Thoracic aorta (tissue), 2 donors: ENCODE measurements at regions not wholly inside any gene's neighbourhood (a gene's known extent, or its start where the extent isn't known, plus 50 kb on each side); places are given as distances from the start of the nearest gene placed in this dataset.

ENCODE experiments used
- ATAC-seq: fragments of 150-250 bp; one replicate; pipeline ENCODE4 v1.8.0; 2017; ENCODE audit warnings: low read depth; ENCODE audit not compliant: insufficient number of reproducible peaks, low FRiP score
- DNase-seq: peaks from one replicate; pipeline ENCODE4 v3.0.0-alpha.2; 2020; ENCODE audit warnings: low spot score
- H3K27ac ChIP-seq, 2 donors: fragments of 200-600 bp; sonication (generic); 1 replicate in 1 of 2; 2 replicates in 1 of 2; pipeline ENCODE4 v1.5.1; 2016; ENCODE audit warnings: mild to moderate bottlenecking in 2 of 2, moderate library complexity in 2 of 2
- H3K27me3 ChIP-seq: fragments of 200-600 bp; sonication (generic); replicated peaks from 2 replicates; pipeline ENCODE4 v1.6.0; 2016; ENCODE audit warnings: mild to moderate bottlenecking; ENCODE audit not compliant: insufficient read depth
- H3K36me3 ChIP-seq: fragments of 200-600 bp; sonication (generic); one replicate; pipeline ENCODE4 v1.5.1; 2016
- H3K4me1 ChIP-seq, 2 donors: fragments of 200-600 bp; sonication (generic); 1 replicate in 1 of 2; 2 replicates in 1 of 2; pipeline versions ENCODE4 v1.5.1 to v1.6.0; 2016; ENCODE audit warnings: low read depth in 2 of 2, mild to moderate bottlenecking in 1 of 2; ENCODE audit not compliant: control insufficient read depth in 1 of 2
- H3K4me3 ChIP-seq: fragments of 200-600 bp; sonication (generic); 2 replicates; pipeline ENCODE4 v1.5.1; 2016; ENCODE audit warnings: mild to moderate bottlenecking
- H3K9me3 ChIP-seq: fragments of 200-600 bp; sonication (generic); 2 replicates; pipeline ENCODE4 v1.5.1; 2016
- CTCF ChIP-seq: fragments of 200-600 bp; sonication (generic); IDR thresholded peaks from one replicate; pipeline ENCODE4 v1.5.1; 2019; ENCODE audit warnings: antibody characterized with exemption

GRCh38 chr13:111570911-111571310, 250.5 kb downstream of the TEX29 start:
- no peaks in the 10 kb centered on the region for H3K4me1 ChIP-seq
- H3K9me3 ChIP-seq = peaks cover 6% of the 10 kb centered on the region
- no peak for DNase-seq
- no peaks in the 10 kb centered on the region for H3K27me3 ChIP-seq
- ATAC-seq = no peak
- no peaks in the 10 kb centered on the region for H3K36me3 ChIP-seq
- H3K4me3 ChIP-seq = no peak overlapping the region
- no peak for TF ChIP-seq CTCF
- H3K27ac ChIP-seq = no peak overlapping the region

- H3K9me3 ChIP-seq = peaks cover 6% of the 10 kb centered on the region
- no peak for DNase-seq
- no peak overlapping the region for H3K27ac ChIP-seq
- H3K4me1 ChIP-seq = no peaks in the 10 kb centered on the region
- TF ChIP-seq CTCF = no peak
- H3K36me3 ChIP-seq = no peaks in the 10 kb centered on the region
- ATAC-seq = no peak
- no peaks in the 10 kb centered on the region for H3K27me3 ChIP-seq
- no peak overlapping the region for H3K4me3 ChIP-seq
These were observed 252.7 kb downstream of the TEX29 start for GRCh38 chr13:111572956-111573761.

GRCh38 chr13:111573801-111574200, 253.4 kb downstream of the TEX29 start:
- Histone ChIP-seq H3K36me3 (no peaks in the 10 kb centered on the region), H3K4me3 (no peak overlapping the region), H3K27ac (no peak overlapping the region), H3K9me3 (peaks cover 6% of the 10 kb centered on the region), H3K27me3 (no peaks in the 10 kb centered on the region), H3K4me1 (no peaks in the 10 kb centered on the region)
- no peak for TF ChIP-seq CTCF
- no peak for DNase-seq
- ATAC-seq = no peak

- H3K36me3 ChIP-seq = no peaks in the 10 kb centered on the region
- no peak for TF ChIP-seq CTCF
- ATAC-seq (no peak), DNase-seq (no peak)
- peaks cover 6% of the 10 kb centered on the region for H3K9me3 ChIP-seq
- no peak overlapping the region for H3K27ac ChIP-seq
- no peaks in the 10 kb centered on the region for H3K4me1 ChIP-seq
- no peaks in the 10 kb centered on the region for H3K27me3 ChIP-seq
- H3K4me3 ChIP-seq = no peak overlapping the region
These were observed 254.8 kb downstream of the TEX29 start for GRCh38 chr13:111575276-111575675.

GRCh38 chr13:111575719-111576118, 255.3 kb downstream of the TEX29 start:
- no peak overlapping the region for H3K27ac ChIP-seq
- no peak for DNase-seq
- peaks cover 6% of the 10 kb centered on the region for H3K9me3 ChIP-seq
- no peak overlapping the region for H3K4me3 ChIP-seq
- H3K36me3 ChIP-seq = no peaks in the 10 kb centered on the region
- H3K27me3 ChIP-seq = no peaks in the 10 kb centered on the region
- no peaks in the 10 kb centered on the region for H3K4me1 ChIP-seq
- TF ChIP-seq CTCF = no peak
- ATAC-seq = no peak
